ENCODE measurements at regions not wholly inside any gene's neighbourhood (a gene's known extent, or its start where the extent isn't known, plus 50 kb on each side); places are given as distances from the start of the nearest gene placed in this dataset.

DNA sequence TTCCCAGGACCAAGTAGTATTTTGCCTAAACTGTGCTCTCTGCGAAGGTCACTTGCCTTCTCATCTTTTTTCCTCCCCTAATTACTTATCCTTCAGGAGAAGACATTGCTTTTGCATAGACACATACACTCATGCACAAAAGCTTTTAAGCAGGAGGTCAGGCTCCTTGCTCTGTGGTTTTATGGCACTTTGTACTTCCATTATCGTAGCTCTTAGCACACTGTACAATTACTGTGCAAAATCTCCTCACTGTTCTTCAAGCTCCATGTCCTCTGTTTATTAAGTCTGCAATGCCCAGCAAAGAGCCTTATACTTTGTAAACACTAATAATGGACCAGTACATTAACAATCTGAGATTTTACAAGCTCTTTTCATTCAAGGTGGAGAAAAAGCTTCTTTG is 188.4 kb upstream of the GNPDA2 start:
- Histone ChIP-seq H3K4me1 (no peaks in the 10 kb centered on the region), H3K9me3 (no peaks in the 10 kb centered on the region), H3K27me3 (no peaks in the 10 kb centered on the region), H3K4me3 (no peak overlapping the region), H3K36me3 (no peaks in the 10 kb centered on the region), H3K27ac (no peak overlapping the region)
- intact Hi-C loops (cut with DNase I): no loop called here
- TF ChIP-seq, protein P1, sequence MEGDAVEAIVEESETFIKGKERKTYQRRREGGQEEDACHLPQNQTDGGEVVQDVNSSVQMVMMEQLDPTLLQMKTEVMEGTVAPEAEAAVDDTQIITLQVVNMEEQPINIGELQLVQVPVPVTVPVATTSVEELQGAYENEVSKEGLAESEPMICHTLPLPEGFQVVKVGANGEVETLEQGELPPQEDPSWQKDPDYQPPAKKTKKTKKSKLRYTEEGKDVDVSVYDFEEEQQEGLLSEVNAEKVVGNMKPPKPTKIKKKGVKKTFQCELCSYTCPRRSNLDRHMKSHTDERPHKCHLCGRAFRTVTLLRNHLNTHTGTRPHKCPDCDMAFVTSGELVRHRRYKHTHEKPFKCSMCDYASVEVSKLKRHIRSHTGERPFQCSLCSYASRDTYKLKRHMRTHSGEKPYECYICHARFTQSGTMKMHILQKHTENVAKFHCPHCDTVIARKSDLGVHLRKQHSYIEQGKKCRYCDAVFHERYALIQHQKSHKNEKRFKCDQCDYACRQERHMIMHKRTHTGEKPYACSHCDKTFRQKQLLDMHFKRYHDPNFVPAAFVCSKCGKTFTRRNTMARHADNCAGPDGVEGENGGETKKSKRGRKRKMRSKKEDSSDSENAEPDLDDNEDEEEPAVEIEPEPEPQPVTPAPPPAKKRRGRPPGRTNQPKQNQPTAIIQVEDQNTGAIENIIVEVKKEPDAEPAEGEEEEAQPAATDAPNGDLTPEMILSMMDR (IDR thresholded peaks at IDR 0.05): no peak
- DNase-seq (ENCODE audit: low spot score in 2 of 2): no peak

DNA sequence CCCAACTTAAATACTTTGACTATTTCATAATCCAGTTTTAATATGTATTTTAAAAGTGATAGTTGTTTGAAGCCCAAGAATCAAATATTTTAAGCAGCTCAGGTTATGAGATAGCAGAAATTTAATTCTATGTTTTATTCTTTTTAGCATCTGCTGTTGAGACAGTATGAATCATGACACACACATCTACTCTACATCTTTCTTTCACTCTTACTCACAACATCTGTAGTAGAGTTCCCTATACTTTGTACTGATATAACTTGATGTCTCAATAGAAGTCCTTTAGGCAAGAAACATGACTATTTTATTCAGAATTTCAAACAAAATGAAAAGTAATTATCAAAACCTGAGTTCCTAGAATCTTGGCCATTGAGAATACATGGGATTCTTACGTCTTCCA is 187.9 kb upstream of the GNPDA2 start:
- no peak for DNase-seq (ENCODE audit: low spot score in 2 of 2)
- intact Hi-C loops (cut with DNase I): no loop called here
- TF ChIP-seq, protein P1 (IDR thresholded peaks at IDR 0.05): no peak
- no peaks in the 10 kb centered on the region for H3K4me1 ChIP-seq
- H3K4me3 ChIP-seq: no peak overlapping the region
- no peaks in the 10 kb centered on the region for H3K27me3 ChIP-seq
- H3K27ac ChIP-seq: no peak overlapping the region
- no peaks in the 10 kb centered on the region for H3K36me3 ChIP-seq
- no peaks in the 10 kb centered on the region for H3K9me3 ChIP-seq

DNA sequence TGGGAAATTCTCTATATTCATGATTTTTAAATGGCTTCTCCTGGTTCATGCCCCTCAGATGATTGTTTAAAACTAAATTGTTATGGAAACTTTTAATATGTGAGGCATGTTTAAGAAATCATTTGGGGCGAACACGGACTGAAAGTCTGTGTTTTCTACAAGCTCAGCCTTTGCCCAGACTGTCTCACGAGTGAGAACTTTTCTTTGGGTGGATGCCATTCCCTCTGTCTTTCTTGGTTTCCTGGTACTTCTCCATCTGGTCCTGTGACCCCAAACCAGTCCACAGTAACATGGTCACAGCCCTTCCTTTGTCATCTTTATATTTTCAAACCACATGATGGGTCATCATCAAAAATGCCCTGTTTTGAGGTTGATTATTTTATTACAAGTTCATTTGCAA is 186.6 kb upstream of the GNPDA2 start:
- H3K9me3 ChIP-seq: no peaks in the 10 kb centered on the region
- no peak overlapping the region for H3K27ac ChIP-seq
- no peaks in the 10 kb centered on the region for H3K27me3 ChIP-seq
- TF ChIP-seq, protein P1 (IDR thresholded peaks at IDR 0.05): no peak
- no peaks in the 10 kb centered on the region for H3K36me3 ChIP-seq
- no peaks in the 10 kb centered on the region for H3K4me1 ChIP-seq
- no peak for DNase-seq (ENCODE audit: low spot score in 2 of 2)
- intact Hi-C loops (cut with DNase I): no loop called here
- no peak overlapping the region for H3K4me3 ChIP-seq

DNA sequence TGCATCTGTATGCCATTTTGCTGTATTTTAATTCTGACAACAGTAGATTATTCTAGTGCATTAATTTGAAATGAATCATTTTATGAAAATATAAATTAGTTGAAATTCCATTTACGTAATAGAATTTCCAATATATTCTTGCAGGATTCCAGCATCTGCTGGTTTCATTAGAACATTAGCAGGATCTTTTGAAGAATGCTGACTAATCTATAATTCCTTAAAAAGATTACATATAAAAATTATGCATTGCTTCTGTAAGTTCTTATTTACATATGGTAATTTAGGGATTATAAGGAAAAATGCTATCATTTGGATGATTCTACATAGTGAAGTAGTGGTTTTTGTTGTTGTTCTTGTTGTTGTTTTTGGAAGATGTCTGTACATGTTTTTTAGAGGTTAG is 182.2 kb upstream of the GNPDA2 start:
- H3K4me1 ChIP-seq: no peaks in the 10 kb centered on the region
- no peaks in the 10 kb centered on the region for H3K36me3 ChIP-seq
- H3K4me3 ChIP-seq: no peak overlapping the region
- H3K27me3 ChIP-seq: no peaks in the 10 kb centered on the region
- H3K9me3 ChIP-seq: no peaks in the 10 kb centered on the region
- no peak for DNase-seq (ENCODE audit: low spot score in 2 of 2)
- no peak overlapping the region for H3K27ac ChIP-seq
- intact Hi-C loops (cut with DNase I): no loop called here
- TF ChIP-seq, protein P1 (IDR thresholded peaks at IDR 0.05): no peak

DNA sequence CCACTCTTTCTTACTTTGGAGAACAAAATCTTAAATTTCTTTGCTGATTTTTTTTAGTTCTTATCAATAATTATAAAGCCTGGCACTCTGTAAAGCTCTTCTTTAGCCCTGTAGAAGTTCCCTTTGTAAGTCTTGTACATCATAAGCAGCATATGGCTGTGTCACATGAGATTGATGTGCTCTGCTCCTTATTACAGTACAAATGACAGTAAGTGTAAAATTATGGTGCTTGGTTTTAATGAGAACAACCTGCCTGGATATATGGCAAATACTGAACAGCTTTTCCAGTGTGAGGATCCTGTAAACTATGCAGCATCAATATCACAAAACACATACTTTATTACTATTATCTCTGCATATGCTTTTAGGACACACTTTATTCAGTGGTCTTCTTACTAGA is 145.9 kb upstream of the GNPDA2 start:
- intact Hi-C loops (cut with DNase I): no loop called here
- no peaks in the 10 kb centered on the region for H3K27me3 ChIP-seq
- H3K36me3 ChIP-seq: no peaks in the 10 kb centered on the region
- no peak for DNase-seq (ENCODE audit: low spot score in 2 of 2)
- H3K27ac ChIP-seq: no peak overlapping the region
- H3K4me3 ChIP-seq: no peak overlapping the region
- TF ChIP-seq, protein P1 (IDR thresholded peaks at IDR 0.05): no peak
- H3K9me3 ChIP-seq: no peaks in the 10 kb centered on the region
- no peaks in the 10 kb centered on the region for H3K4me1 ChIP-seq

DNA sequence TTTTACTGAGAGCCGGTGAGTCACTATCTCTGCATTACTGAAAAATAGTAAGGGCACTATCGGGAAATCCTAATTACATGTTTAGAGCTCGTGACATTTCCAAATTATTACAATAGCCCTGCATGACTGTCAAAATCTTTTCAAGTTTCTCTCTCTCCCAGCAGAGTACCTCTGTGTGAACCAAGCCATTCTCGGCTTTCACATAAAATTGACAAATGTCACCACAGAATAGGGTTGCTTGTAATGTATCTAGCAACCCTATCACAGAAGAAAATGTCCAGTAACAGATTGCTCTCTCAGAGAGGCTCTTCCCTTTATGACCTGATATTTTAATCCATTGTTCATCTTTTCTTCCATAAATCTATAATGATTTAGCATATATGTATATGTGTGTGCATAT is 144.8 kb upstream of the GNPDA2 start:
- Histone ChIP-seq H3K27me3 (no peaks in the 10 kb centered on the region), H3K4me1 (no peaks in the 10 kb centered on the region), H3K9me3 (no peaks in the 10 kb centered on the region), H3K4me3 (no peak overlapping the region), H3K36me3 (no peaks in the 10 kb centered on the region), H3K27ac (no peak overlapping the region)
- DNase-seq (ENCODE audit: low spot score in 2 of 2): no peak
- TF ChIP-seq, protein P1 (IDR thresholded peaks at IDR 0.05): no peak
- intact Hi-C loops (cut with DNase I): no loop called here

Measured in ascending aorta (tissue), 2 donors.